ENCODE measurements at regions not wholly inside any gene's neighbourhood (a gene's known extent, or its start where the extent isn't known, plus 50 kb on each side); places are given as distances from the start of the nearest gene placed in this dataset.
A peak's percentile ranks its signal among the peaks of the same experiment; 100 is the strongest.

DNA sequence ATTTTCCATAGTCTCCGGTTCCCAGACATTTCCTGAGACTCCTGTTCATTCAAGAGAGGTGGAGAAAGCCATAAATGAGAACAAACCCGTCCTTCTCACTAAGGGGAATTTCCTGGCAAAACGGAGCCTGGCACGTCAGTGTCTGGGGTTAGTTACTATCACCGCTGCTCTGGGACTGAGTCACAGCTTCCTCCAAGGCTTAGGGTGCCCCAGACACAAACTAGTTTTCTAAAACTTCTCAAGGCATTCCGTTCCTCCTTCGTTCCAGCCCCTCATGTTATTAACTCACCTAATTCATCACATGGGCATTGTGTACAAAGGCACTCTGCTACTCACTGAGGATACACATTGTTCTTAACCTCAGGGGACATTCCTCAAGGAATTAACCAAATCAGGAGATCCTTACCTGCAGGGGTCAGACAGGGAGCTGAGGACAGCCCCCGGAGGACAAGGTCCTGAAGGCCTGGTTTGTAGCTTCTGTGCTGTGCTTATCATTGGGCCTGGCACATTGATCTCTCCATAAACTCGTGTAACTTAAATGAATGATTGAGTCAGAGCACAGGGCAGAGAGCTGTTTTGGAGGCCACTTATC lies 103.0 kb upstream of the KLF6 start (continued):
- TF ChIP-seq, protein P1, sequence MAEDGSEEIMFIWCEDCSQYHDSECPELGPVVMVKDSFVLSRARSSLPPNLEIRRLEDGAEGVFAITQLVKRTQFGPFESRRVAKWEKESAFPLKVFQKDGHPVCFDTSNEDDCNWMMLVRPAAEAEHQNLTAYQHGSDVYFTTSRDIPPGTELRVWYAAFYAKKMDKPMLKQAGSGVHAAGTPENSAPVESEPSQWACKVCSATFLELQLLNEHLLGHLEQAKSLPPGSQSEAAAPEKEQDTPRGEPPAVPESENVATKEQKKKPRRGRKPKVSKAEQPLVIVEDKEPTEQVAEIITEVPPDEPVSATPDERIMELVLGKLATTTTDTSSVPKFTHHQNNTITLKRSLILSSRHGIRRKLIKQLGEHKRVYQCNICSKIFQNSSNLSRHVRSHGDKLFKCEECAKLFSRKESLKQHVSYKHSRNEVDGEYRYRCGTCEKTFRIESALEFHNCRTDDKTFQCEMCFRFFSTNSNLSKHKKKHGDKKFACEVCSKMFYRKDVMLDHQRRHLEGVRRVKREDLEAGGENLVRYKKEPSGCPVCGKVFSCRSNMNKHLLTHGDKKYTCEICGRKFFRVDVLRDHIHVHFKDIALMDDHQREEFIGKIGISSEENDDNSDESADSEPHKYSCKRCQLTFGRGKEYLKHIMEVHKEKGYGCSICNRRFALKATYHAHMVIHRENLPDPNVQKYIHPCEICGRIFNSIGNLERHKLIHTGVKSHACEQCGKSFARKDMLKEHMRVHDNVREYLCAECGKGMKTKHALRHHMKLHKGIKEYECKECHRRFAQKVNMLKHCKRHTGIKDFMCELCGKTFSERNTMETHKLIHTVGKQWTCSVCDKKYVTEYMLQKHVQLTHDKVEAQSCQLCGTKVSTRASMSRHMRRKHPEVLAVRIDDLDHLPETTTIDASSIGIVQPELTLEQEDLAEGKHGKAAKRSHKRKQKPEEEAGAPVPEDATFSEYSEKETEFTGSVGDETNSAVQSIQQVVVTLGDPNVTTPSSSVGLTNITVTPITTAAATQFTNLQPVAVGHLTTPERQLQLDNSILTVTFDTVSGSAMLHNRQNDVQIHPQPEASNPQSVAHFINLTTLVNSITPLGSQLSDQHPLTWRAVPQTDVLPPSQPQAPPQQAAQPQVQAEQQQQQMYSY (CRISPR knock-in tag; IDR thresholded peaks at IDR 0.05) = no peak
- peak; percentile 64; the same call in 1 of the 2 replicates for TF ChIP-seq ETV6 (CRISPR knock-in tag; IDR thresholded peaks at IDR 0.05)
- no peak for TF ChIP-seq NR2C2 (CRISPR knock-in tag; IDR thresholded peaks at IDR 0.05)
- TF ChIP-seq KAT7 (CRISPR knock-in tag; IDR thresholded peaks at IDR 0.05; ENCODE audit: borderline replicate concordance) = no peak
- no peak for TF ChIP-seq SMAD4 (CRISPR knock-in tag; IDR thresholded peaks at IDR 0.05)
- TF ChIP-seq TP53 (CRISPR knock-in tag; IDR thresholded peaks at IDR 0.05) = no peak
- peak; percentile 26; the same call in 1 of the 2 replicates for TF ChIP-seq TEAD4 (CRISPR knock-in tag; IDR thresholded peaks at IDR 0.05)
- peak; percentile 67; the same call in 1 of the 2 replicates for TF ChIP-seq ZNF423 (CRISPR knock-in tag; IDR thresholded peaks at IDR 0.05)
- TF ChIP-seq EMX1 (CRISPR knock-in tag; IDR thresholded peaks at IDR 0.05) = no peak
- TF ChIP-seq FOXP1 (CRISPR knock-in tag; IDR thresholded peaks at IDR 0.05; ENCODE audit: borderline replicate concordance) = no peak
- TF ChIP-seq, protein P2, sequence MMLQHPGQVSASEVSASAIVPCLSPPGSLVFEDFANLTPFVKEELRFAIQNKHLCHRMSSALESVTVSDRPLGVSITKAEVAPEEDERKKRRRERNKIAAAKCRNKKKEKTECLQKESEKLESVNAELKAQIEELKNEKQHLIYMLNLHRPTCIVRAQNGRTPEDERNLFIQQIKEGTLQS (CRISPR knock-in tag; conservative IDR thresholded peaks at IDR 0.05) = no peak
- TF ChIP-seq, protein P3, sequence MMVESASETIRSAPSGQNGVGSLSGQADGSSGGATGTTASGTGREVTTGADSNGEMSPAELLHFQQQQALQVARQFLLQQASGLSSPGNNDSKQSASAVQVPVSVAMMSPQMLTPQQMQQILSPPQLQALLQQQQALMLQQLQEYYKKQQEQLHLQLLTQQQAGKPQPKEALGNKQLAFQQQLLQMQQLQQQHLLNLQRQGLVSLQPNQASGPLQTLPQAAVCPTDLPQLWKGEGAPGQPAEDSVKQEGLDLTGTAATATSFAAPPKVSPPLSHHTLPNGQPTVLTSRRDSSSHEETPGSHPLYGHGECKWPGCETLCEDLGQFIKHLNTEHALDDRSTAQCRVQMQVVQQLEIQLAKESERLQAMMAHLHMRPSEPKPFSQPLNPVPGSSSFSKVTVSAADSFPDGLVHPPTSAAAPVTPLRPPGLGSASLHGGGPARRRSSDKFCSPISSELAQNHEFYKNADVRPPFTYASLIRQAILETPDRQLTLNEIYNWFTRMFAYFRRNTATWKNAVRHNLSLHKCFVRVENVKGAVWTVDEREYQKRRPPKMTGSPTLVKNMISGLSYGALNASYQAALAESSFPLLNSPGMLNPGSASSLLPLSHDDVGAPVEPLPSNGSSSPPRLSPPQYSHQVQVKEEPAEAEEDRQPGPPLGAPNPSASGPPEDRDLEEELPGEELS (CRISPR knock-in tag; IDR thresholded peaks at IDR 0.05) = peak; percentile 50; the same call in 1 of the 2 replicates
- TF ChIP-seq, protein P4, sequence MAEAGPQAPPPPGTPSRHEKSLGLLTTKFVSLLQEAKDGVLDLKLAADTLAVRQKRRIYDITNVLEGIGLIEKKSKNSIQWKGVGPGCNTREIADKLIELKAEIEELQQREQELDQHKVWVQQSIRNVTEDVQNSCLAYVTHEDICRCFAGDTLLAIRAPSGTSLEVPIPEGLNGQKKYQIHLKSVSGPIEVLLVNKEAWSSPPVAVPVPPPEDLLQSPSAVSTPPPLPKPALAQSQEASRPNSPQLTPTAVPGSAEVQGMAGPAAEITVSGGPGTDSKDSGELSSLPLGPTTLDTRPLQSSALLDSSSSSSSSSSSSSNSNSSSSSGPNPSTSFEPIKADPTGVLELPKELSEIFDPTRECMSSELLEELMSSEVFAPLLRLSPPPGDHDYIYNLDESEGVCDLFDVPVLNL (CRISPR knock-in tag; IDR thresholded peaks at IDR 0.05; ENCODE audit: borderline replicate concordance, low read depth) = no peak
- no peak for TF ChIP-seq JUN (CRISPR knock-in tag; IDR thresholded peaks at IDR 0.05)
- no peak for TF ChIP-seq ZNF416 (CRISPR knock-in tag; IDR thresholded peaks at IDR 0.05)
- TF ChIP-seq, protein P5, sequence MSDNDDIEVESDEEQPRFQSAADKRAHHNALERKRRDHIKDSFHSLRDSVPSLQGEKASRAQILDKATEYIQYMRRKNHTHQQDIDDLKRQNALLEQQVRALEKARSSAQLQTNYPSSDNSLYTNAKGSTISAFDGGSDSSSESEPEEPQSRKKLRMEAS (CRISPR knock-in tag; IDR thresholded peaks at IDR 0.05) = 0 out of 2 replicates have a peak, but pooled peaks have one; percentile 23

DNA sequence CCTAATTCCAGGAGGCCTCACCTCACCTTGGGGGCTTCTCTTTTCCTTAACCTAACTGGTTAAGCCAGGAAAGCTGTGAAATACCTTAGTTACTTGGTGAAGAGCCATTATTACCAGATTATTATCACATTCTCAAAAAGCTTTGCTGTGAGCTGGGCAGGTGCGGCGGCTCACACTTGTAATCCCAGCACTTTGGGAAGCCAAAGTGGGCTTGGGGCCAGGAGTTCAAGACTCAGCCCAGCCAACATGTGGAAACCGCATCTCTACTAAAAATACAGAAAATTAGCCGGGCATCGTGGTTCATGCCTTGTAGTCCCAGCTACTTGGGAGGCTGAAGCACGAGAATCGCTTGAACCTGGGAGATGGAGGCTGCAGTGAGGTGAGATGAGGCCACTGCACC lies 102.4 kb upstream of the KLF6 start:
- no peak for DNase-seq (ENCODE audit: low spot score)
- H3K4me1 Mint-ChIP-seq = peaks cover 49% of the 10 kb centered on the region
- 0 out of 2 replicates have a peak, but pooled peaks cover 3% of the 10 kb centered on the region for H3K36me3 Mint-ChIP-seq
- peak overlapping the region; percentile 88; the same call in 1 of the 2 replicates for H3K27ac Mint-ChIP-seq
- H3K27me3 Mint-ChIP-seq (ENCODE audit: low read depth) = no peaks in the 10 kb centered on the region; the same call in 1 of the 2 replicates
- ATAC-seq = no peak
- H3K9me3 Mint-ChIP-seq = peaks cover 8% of the 10 kb centered on the region
- TF ChIP-seq, protein P6, sequence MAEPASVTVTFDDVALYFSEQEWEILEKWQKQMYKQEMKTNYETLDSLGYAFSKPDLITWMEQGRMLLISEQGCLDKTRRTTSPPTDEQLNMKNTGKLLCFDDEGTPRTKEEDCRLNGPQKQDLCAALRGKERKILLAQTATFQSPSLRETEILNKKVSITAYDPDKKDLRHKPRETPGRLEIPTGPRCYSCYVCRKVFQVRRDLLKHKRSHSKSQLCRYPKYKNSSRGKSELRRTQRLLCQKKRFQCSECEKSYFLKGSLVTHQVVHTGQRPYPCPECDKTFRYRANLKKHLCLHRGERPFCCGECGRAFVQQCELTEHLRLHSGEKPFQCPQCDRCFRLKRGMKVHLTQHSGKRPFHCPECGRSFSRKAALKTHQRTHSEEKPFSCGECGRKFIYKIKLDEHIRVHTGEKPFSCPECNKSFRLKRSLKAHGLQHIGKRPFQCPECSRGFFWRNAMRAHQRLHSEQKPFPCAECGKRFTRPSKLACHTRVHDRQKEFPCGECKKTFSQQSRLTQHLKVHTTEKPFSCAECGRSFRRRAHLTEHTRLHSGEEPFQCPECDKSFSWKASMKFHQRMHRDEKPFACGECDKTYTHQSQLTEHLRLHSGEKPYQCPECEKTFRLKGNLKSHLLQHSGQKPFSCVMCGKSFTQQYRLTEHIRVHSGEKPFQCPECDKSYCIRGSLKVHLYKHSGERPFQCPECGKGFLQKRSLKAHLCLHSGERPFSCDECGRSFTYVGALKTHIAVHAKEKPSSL (CRISPR knock-in tag; conservative IDR thresholded peaks at IDR 0.05) = no peak
- no peak for TF ChIP-seq TP53 (CRISPR knock-in tag; IDR thresholded peaks at IDR 0.05)
- no peak for TF ChIP-seq ZNF416 (CRISPR knock-in tag; IDR thresholded peaks at IDR 0.05)
- TF ChIP-seq, protein P7, sequence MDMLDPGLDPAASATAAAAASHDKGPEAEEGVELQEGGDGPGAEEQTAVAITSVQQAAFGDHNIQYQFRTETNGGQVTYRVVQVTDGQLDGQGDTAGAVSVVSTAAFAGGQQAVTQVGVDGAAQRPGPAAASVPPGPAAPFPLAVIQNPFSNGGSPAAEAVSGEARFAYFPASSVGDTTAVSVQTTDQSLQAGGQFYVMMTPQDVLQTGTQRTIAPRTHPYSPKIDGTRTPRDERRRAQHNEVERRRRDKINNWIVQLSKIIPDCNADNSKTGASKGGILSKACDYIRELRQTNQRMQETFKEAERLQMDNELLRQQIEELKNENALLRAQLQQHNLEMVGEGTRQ (CRISPR knock-in tag; IDR thresholded peaks at IDR 0.05) = no peak
- TF ChIP-seq MXD4 (CRISPR knock-in tag; IDR thresholded peaks at IDR 0.05; ENCODE audit: borderline replicate concordance) = no peak
- TF ChIP-seq NFYB (CRISPR knock-in tag; conservative IDR thresholded peaks at IDR 0.05; ENCODE audit: low read depth) = no peak
- ChIA-PET POLR2A (interaction anchor here (6.6 kb wide), 1 partner anchor 102 kb away, joined by 30 read pairs; the partner anchor contains the start of gene KLF6), CTCF (interaction anchor here (0.6 kb wide), 1 partner anchor 244 kb away, joined by 5 read pairs; no protein-coding TSS in a partner anchor)
- no peak overlapping the region for H3K4me3 Mint-ChIP-seq
